ENCODE measurements at regions not wholly inside any gene's neighbourhood (a gene's known extent, or its start where the extent isn't known, plus 50 kb on each side); places are given as distances from the start of the nearest gene placed in this dataset.

DNA sequence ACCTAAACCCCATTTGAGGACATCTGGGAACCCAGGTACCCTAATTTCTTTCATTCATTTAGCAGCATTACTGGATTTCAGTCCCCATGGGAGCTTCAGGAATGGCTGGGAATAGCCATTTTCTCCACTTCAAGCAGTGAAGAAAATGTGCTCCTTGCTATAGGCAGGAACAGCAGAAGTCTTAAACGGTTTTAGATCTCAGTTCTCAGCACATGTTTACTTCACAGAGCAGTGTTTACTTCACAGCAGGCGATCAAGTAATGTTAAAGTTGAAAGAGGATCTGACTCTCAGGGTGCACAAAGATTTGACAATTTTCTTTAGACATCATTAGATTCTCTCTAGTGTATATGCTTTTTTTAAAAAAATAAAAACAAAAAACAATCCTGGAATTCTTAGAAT lies 109.3 kb downstream of the TBC1D30 start:
- ATAC-seq = no peak
- intact Hi-C loops (cut with micrococcal nuclease; ENCODE audit: unreplicated experiment) (no loop called here), in situ Hi-C loops (cut with HindIII; ENCODE audit: low pct_unique_long_range_greater_than_20kb, low sequenced_read_pairs) (no loop called here)
- DNase-seq (ENCODE audit: low read depth, low spot score) = no peak
- H3K4me3 ChIP-seq (ENCODE audit: low read depth in 2 of 2, low read length in 2 of 2) = no peak overlapping the region
- no peak for TF ChIP-seq POLR2AphosphoS5 (IDR thresholded peaks at IDR 0.05; ENCODE audit: low read depth, low read length)
- TF ChIP-seq SIN3A (IDR thresholded peaks at IDR 0.05; ENCODE audit: borderline replicate concordance, insufficient read depth, low read depth, low read length) = no peak
- TF ChIP-seq, protein P1, sequence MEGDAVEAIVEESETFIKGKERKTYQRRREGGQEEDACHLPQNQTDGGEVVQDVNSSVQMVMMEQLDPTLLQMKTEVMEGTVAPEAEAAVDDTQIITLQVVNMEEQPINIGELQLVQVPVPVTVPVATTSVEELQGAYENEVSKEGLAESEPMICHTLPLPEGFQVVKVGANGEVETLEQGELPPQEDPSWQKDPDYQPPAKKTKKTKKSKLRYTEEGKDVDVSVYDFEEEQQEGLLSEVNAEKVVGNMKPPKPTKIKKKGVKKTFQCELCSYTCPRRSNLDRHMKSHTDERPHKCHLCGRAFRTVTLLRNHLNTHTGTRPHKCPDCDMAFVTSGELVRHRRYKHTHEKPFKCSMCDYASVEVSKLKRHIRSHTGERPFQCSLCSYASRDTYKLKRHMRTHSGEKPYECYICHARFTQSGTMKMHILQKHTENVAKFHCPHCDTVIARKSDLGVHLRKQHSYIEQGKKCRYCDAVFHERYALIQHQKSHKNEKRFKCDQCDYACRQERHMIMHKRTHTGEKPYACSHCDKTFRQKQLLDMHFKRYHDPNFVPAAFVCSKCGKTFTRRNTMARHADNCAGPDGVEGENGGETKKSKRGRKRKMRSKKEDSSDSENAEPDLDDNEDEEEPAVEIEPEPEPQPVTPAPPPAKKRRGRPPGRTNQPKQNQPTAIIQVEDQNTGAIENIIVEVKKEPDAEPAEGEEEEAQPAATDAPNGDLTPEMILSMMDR (IDR thresholded peaks at IDR 0.05) = no peak
- TF ChIP-seq TCF7L2 (IDR thresholded peaks at IDR 0.05; ENCODE audit: low read depth, low read length) = no peak
- no peaks in the 10 kb centered on the region for H3K9me3 ChIP-seq (ENCODE audit: control insufficient read depth, insufficient read depth, low read depth, low read length)
- H3K36me3 ChIP-seq (ENCODE audit: control insufficient read depth, insufficient read depth, low read length) = no peaks in the 10 kb centered on the region
- CTCF ChIA-PET = no interaction called here
- H3K4me1 ChIP-seq (ENCODE audit: control insufficient read depth, insufficient read depth, low read length) = no peaks in the 10 kb centered on the region
- BruUV-seq (replicated peaks) = no TSS peak
- H3K27ac ChIP-seq (ENCODE audit: low read length) = no peak overlapping the region
- no peaks in the 10 kb centered on the region; the same call in none of the 2 replicates for H3K27me3 ChIP-seq (ENCODE audit: control insufficient read depth, insufficient read depth, low read length)
- POLR2A ChIA-PET = no interaction called here

DNA sequence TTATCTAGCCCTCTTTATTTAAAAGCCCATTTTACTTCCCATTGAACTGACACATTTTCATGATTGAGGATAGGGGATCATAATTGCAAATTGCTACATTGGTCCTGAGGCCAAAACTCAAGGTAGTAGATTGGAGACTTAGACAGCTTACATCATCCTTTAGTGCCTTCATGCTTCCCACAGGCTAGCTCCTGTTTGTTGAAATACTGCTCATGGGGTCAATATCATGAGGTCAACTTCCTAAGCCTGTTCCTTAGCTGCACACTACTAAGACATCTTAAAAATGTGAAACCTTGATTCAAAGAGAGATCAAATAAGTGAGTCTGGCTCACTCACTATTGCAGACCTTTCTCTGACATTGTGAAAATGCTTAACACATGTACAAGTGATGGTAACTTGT lies 113.0 kb downstream of the TBC1D30 start:
- ATAC-seq (no peak), DNase-seq (ENCODE audit: low read depth, low spot score) (no peak)
- intact Hi-C loops (cut with micrococcal nuclease; ENCODE audit: unreplicated experiment) (no loop called here), in situ Hi-C loops (cut with HindIII; ENCODE audit: low pct_unique_long_range_greater_than_20kb, low sequenced_read_pairs) (no loop called here)
- CTCF ChIA-PET = no interaction called here
- Histone ChIP-seq H3K4me3 (ENCODE audit: low read depth in 2 of 2, low read length in 2 of 2) (no peak overlapping the region), H3K27me3 (ENCODE audit: control insufficient read depth, insufficient read depth, low read length) (peaks cover 3% of the 10 kb centered on the region; the same call in 1 of the 2 replicates), H3K9me3 (ENCODE audit: control insufficient read depth, insufficient read depth, low read depth, low read length) (no peaks in the 10 kb centered on the region), H3K27ac (ENCODE audit: low read length) (no peak overlapping the region), H3K36me3 (ENCODE audit: control insufficient read depth, insufficient read depth, low read length) (no peaks in the 10 kb centered on the region), H3K4me1 (ENCODE audit: control insufficient read depth, insufficient read depth, low read length) (no peaks in the 10 kb centered on the region)
- no peak for TF ChIP-seq TCF7L2 (IDR thresholded peaks at IDR 0.05; ENCODE audit: low read depth, low read length)
- TF ChIP-seq, protein P1 (IDR thresholded peaks at IDR 0.05) = no peak
- TF ChIP-seq, protein P2, sequence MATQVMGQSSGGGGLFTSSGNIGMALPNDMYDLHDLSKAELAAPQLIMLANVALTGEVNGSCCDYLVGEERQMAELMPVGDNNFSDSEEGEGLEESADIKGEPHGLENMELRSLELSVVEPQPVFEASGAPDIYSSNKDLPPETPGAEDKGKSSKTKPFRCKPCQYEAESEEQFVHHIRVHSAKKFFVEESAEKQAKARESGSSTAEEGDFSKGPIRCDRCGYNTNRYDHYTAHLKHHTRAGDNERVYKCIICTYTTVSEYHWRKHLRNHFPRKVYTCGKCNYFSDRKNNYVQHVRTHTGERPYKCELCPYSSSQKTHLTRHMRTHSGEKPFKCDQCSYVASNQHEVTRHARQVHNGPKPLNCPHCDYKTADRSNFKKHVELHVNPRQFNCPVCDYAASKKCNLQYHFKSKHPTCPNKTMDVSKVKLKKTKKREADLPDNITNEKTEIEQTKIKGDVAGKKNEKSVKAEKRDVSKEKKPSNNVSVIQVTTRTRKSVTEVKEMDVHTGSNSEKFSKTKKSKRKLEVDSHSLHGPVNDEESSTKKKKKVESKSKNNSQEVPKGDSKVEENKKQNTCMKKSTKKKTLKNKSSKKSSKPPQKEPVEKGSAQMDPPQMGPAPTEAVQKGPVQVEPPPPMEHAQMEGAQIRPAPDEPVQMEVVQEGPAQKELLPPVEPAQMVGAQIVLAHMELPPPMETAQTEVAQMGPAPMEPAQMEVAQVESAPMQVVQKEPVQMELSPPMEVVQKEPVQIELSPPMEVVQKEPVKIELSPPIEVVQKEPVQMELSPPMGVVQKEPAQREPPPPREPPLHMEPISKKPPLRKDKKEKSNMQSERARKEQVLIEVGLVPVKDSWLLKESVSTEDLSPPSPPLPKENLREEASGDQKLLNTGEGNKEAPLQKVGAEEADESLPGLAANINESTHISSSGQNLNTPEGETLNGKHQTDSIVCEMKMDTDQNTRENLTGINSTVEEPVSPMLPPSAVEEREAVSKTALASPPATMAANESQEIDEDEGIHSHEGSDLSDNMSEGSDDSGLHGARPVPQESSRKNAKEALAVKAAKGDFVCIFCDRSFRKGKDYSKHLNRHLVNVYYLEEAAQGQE (IDR thresholded peaks at IDR 0.05; ENCODE audit: insufficient read depth in 1 of 2, low read depth in 2 of 2, low read length in 1 of 2) = no peak
- TF ChIP-seq POLR2AphosphoS5 (IDR thresholded peaks at IDR 0.05; ENCODE audit: low read depth, low read length) = no peak
- no peak for TF ChIP-seq SIN3A (IDR thresholded peaks at IDR 0.05; ENCODE audit: borderline replicate concordance, insufficient read depth, low read depth, low read length)
- POLR2A ChIA-PET = no interaction called here
- no TSS peak for BruUV-seq (replicated peaks)
